Gastrocnemius medialis (tissue), 4 donors: ENCODE measurements at regions not wholly inside any gene's neighbourhood (a gene's known extent, or its start where the extent isn't known, plus 50 kb on each side); places are given as distances from the start of the nearest gene placed in this dataset.

Experiments used
- ATAC-seq, 2 donors: fragments of 150-250 bp; one replicate each; pipeline ENCODE4 v1.9.1; 2016
- DNase-seq, 2 donors: peaks; one replicate each; pipeline ENCODE4 v3.0.0-alpha.2; 2019
- H3K27ac ChIP-seq, 4 donors: fragments of 200-600 bp; sonication (generic); 1 replicate in 1 of 4; 2 replicates in 3 of 4; pipeline ENCODE4 v1.5.1; 2016 to 2018; ENCODE audit warnings: mild to moderate bottlenecking in 2 of 4, moderate library complexity in 1 of 4
- H3K27me3 ChIP-seq, 3 donors: fragments of 200-600 bp; sonication (generic) in 2 of 3; 1 replicate in 1 of 3; 2 replicates in 2 of 3; pipeline versions ENCODE4 v1.5.1 to v1.6.0; 2016 to 2019; ENCODE audit warnings: mild to moderate bottlenecking in 1 of 3, moderate library complexity in 1 of 3
- H3K36me3 ChIP-seq, 2 donors: fragments of 200-600 bp; sonication (generic) in 1 of 2; one replicate each; pipeline ENCODE4 v1.5.1; 2017 to 2018
- H3K4me1 ChIP-seq, 2 donors: fragments of 200-600 bp; sonication (generic) in 1 of 2; one replicate each; pipeline ENCODE4 v1.5.1; 2016 to 2017; ENCODE audit warnings: mild to moderate bottlenecking in 2 of 2
- H3K4me3 ChIP-seq, 4 donors: fragments of 200-600 bp; sonication (generic) in 3 of 4; 1 replicate in 1 of 4; 2 replicates in 3 of 4; pipeline ENCODE4 v1.5.1; 2016 to 2019; ENCODE audit warnings: mild to moderate bottlenecking in 2 of 4
- H3K9me3 ChIP-seq, 3 donors: fragments of 200-600 bp; sonication (generic) in 2 of 3; 1 replicate in 1 of 3; 2 replicates in 2 of 3; pipeline ENCODE4 v1.5.1; 2016 to 2019
- CTCF ChIP-seq, 5 experiments: fragments of 450-650 bp in 3 of 5; fragments of 200-600 bp in 2 of 5; sonication (generic) in 2 of 5; IDR thresholded peaks in 4 of 5; conservative IDR thresholded peaks in 1 of 5; 1 replicate in 4 of 5; 2 replicates in 1 of 5; pipeline ENCODE4 v1.5.1; 2016 to 2019; ENCODE audit warnings: antibody characterized with exemption in 5 of 5, mild to moderate bottlenecking in 3 of 5, moderate library complexity in 3 of 5
- POLR2A ChIP-seq, 2 donors: fragments of 450-650 bp; IDR thresholded peaks; one replicate each; pipeline ENCODE4 v1.6.1; 2017; ENCODE audit warnings: antibody characterized with exemption in 2 of 2, mild to moderate bottlenecking in 2 of 2, moderate library complexity in 2 of 2
- in situ Hi-C, 4 donors: fragments of 200-750 bp; cut with MboI; loops; one replicate each; pipeline versions ENCODE4 v1.15.0 to v1.8.0; 2017; ENCODE audit warnings: low sequenced_read_pairs in 4 of 4
- intact Hi-C: fragments of 100-400 bp; cut with DNase I; formaldehyde crosslinking; loops from one replicate; pipeline ENCODE4 v1.15.1; 2023; ENCODE audit warnings: low total_unique reads

- DNase-seq (no peak), ATAC-seq (no peak)
- Histone ChIP-seq H3K9me3 (no peaks in the 10 kb centered on the region), H3K4me1 (no peaks in the 10 kb centered on the region), H3K4me3 (no peak overlapping the region), H3K36me3 (no peaks in the 10 kb centered on the region), H3K27ac (no peak overlapping the region), H3K27me3 (no peaks in the 10 kb centered on the region)
- TF ChIP-seq POLR2A (IDR thresholded peaks at IDR 0.05) (no peak), CTCF (IDR thresholded peaks at IDR 0.05 in 4 of 5, conservative IDR thresholded peaks at IDR 0.05 in 1 of 5) (no peak)
- in situ Hi-C loops = no loop called here
- intact Hi-C loops = no loop called here
These were observed 148.0 kb downstream of the TSEN15 start for GRCh38 chr1:184199438-184200085.

- DNase-seq (no peak), ATAC-seq (no peak)
- in situ Hi-C loops = no loop called here
- H3K9me3 ChIP-seq = no peaks in the 10 kb centered on the region
- H3K27me3 ChIP-seq = no peaks in the 10 kb centered on the region
- H3K4me1 ChIP-seq = peaks cover 0 to 7% of the 10 kb centered on the region in 2 donors
- no peaks in the 10 kb centered on the region for H3K36me3 ChIP-seq
- H3K4me3 ChIP-seq = no peak overlapping the region
- H3K27ac ChIP-seq = no peak overlapping the region
- intact Hi-C loops = no loop called here
- TF ChIP-seq CTCF (IDR thresholded peaks at IDR 0.05 in 4 of 5, conservative IDR thresholded peaks at IDR 0.05 in 1 of 5) (no peak), POLR2A (IDR thresholded peaks at IDR 0.05) (no peak)
These were observed 157.1 kb downstream of the TSEN15 start for GRCh38 chr1:184208622-184209021.

- TF ChIP-seq POLR2A (IDR thresholded peaks at IDR 0.05) (no peak), CTCF (IDR thresholded peaks at IDR 0.05 in 4 of 5, conservative IDR thresholded peaks at IDR 0.05 in 1 of 5) (no peak)
- in situ Hi-C loops = no loop called here
- Histone ChIP-seq H3K4me1 (peaks cover 0 to 7% of the 10 kb centered on the region in 2 donors), H3K36me3 (no peaks in the 10 kb centered on the region), H3K4me3 (no peak overlapping the region), H3K27me3 (no peaks in the 10 kb centered on the region), H3K27ac (no peak overlapping the region), H3K9me3 (no peaks in the 10 kb centered on the region)
- peak; percentile 58 to 60 for ATAC-seq
- intact Hi-C loops = no loop called here
- DNase-seq = peak in 1 of 2 donors; percentile 23
These were observed 158.5 kb downstream of the TSEN15 start for GRCh38 chr1:184210031-184210430.

- Histone ChIP-seq H3K27ac (no peak overlapping the region), H3K27me3 (no peaks in the 10 kb centered on the region), H3K36me3 (no peaks in the 10 kb centered on the region), H3K4me1 (peaks cover 0 to 7% of the 10 kb centered on the region in 2 donors), H3K9me3 (no peaks in the 10 kb centered on the region), H3K4me3 (no peak overlapping the region)
- TF ChIP-seq POLR2A (IDR thresholded peaks at IDR 0.05) (no peak), CTCF (IDR thresholded peaks at IDR 0.05 in 4 of 5, conservative IDR thresholded peaks at IDR 0.05 in 1 of 5) (no peak)
- ATAC-seq (no peak), DNase-seq (no peak)
- in situ Hi-C loops (no loop called here), intact Hi-C loops (no loop called here)
These were observed 159.3 kb downstream of the TSEN15 start for GRCh38 chr1:184210862-184211261.
